BLaER1 treated with 17β-estradiol and CSF1 and Interleukin-3, amounts not matched to agents 10 nM and 100 nM (cell line): ENCODE measurements at regions not wholly inside any gene's neighbourhood (a gene's known extent, or its start where the extent isn't known, plus 50 kb on each side); places are given as distances from the start of the nearest gene placed in this dataset.
"Not testable (repeated sequence)": the region's sequence is repeated elsewhere in the genome, so short reads cannot be mapped to it uniquely, and the experiment has no call there.

Source experiments
- H3K27ac ChIP-seq, 11 experiments: shearing (Covaris generic); formaldehyde crosslinking; 2 replicates each; pipeline ENCODE4 v1.8.1; 2022
- H3K27me3 ChIP-seq, 11 experiments: shearing (Covaris generic); formaldehyde crosslinking; 2 replicates each; pipeline ENCODE4 v1.8.1; 2022
- H3K36me3 ChIP-seq, 11 experiments: shearing (Covaris generic); formaldehyde crosslinking; 2 replicates each; pipeline ENCODE4 v1.8.1; 2022
- H3K4me1 ChIP-seq, 10 experiments: shearing (Covaris generic); formaldehyde crosslinking; 2 replicates each; pipeline ENCODE4 v1.8.1; 2022
- H3K4me2 ChIP-seq, 11 experiments: shearing (Covaris generic); formaldehyde crosslinking; 2 replicates each; pipeline ENCODE4 v1.8.1; 2022
- H3K4me3 ChIP-seq, 10 experiments: shearing (Covaris generic); formaldehyde crosslinking; 2 replicates each; pipeline ENCODE4 v1.8.1; 2022
- H3K9ac ChIP-seq, 11 experiments: shearing (Covaris generic); formaldehyde crosslinking; 2 replicates each; pipeline ENCODE4 v1.8.1; 2022
- H3K9me3 ChIP-seq, 11 experiments: shearing (Covaris generic); formaldehyde crosslinking; replicated peaks in 1 of 11; 2 replicates each; pipeline ENCODE4 v1.8.1; 2022
- H4K20me1 ChIP-seq, 11 experiments: shearing (Covaris generic); formaldehyde crosslinking; 2 replicates each; pipeline ENCODE4 v1.8.1; 2022
- Cebpa-rat ChIP-seq, 11 experiments: shearing (Covaris generic); IDR thresholded peaks; 2 replicates each; pipeline ENCODE4 v1.8.1; 2022

- no peak for TF ChIP-seq Cebpa-rat (IDR thresholded peaks at IDR 0.05)
- H3K27ac ChIP-seq = peak overlapping the region in 1 of 11 experiments; percentile 16; a peak in 1 of 22 replicates
- H3K36me3 ChIP-seq = no peaks in the 10 kb centered on the region
- peaks cover 0 to 12% (median 0%) of the 10 kb centered on the region in 11 experiments; a peak in 2 of 22 replicates for H3K27me3 ChIP-seq
- H3K9ac ChIP-seq = 0 out of 22 replicates have a peak overlapping the region, but pooled peaks of 1 of the 11 experiments have one; percentile 42
- peaks cover 0 to 6% (median 0%) of the 10 kb centered on the region in 11 experiments; a peak in 2 of 22 replicates for H3K9me3 ChIP-seq
- H4K20me1 ChIP-seq = peaks cover 0 to 33% (median 11%) of the 10 kb centered on the region in 11 experiments; a peak in 8 of 22 replicates
- H3K4me3 ChIP-seq = no peak overlapping the region
- H3K4me2 ChIP-seq = peak overlapping the region in 8 of 11 experiments; percentile 81 to 99 (median 92); a peak in 16 of 22 replicates
- H3K4me1 ChIP-seq = peaks cover 54 to 100% (median 100%) of the 10 kb centered on the region in 10 experiments
Measured at GRCh38 chr16:85229869-85230462, 117.7 kb upstream of the CIBAR2 start.

GRCh38 chr16:85230764-85231383, 118.6 kb upstream of the CIBAR2 start:
- H3K36me3 ChIP-seq, H3K4me3 ChIP-seq, H3K9me3 ChIP-seq, H3K9ac ChIP-seq, H3K27ac ChIP-seq: not testable (repeated sequence)
- Histone ChIP-seq H4K20me1 (peaks cover 0 to 33% (median 11%) of the 10 kb centered on the region in 11 experiments; a peak in 8 of 22 replicates), H3K4me1 (peaks cover 55 to 100% (median 100%) of the 10 kb centered on the region in 10 experiments), H3K4me2 (peak overlapping the region in 8 of 11 experiments; percentile 86 to 99 (median 94); a peak in 16 of 22 replicates), H3K27me3 (peaks cover 0 to 12% (median 0%) of the 10 kb centered on the region in 11 experiments; a peak in 3 of 22 replicates)

GRCh38 chr16:85231959-85232358, 119.7 kb upstream of the CIBAR2 start:
- H3K4me3 ChIP-seq = peak overlapping the region in 2 of 10 experiments; percentile 19 to 31; a peak in 2 of 20 replicates
- no peak for TF ChIP-seq Cebpa-rat (IDR thresholded peaks at IDR 0.05)

GRCh38 chr16:85232369-85233142, 120.3 kb upstream of the CIBAR2 start:
- peak overlapping the region in 8 of 11 experiments; percentile 3 to 57 (median 38); a peak in 12 of 22 replicates for H3K9ac ChIP-seq
- H3K4me1 ChIP-seq = peaks cover 51 to 100% (median 96%) of the 10 kb centered on the region in 10 experiments
- H3K4me3 ChIP-seq = peak overlapping the region in 2 of 10 experiments; percentile 19 to 31; a peak in 2 of 20 replicates
- H3K4me2 ChIP-seq = peak overlapping the region; percentile 70 to 99 (median 94)
- H4K20me1 ChIP-seq = peaks cover 0 to 31% (median 7%) of the 10 kb centered on the region in 11 experiments; a peak in 7 of 22 replicates
- H3K9me3 ChIP-seq = no peaks in the 10 kb centered on the region
- H3K36me3 ChIP-seq = no peaks in the 10 kb centered on the region
- no peak for TF ChIP-seq Cebpa-rat (IDR thresholded peaks at IDR 0.05)
- peak overlapping the region in 8 of 11 experiments; percentile 1 to 64 (median 46); a peak in 14 of 22 replicates for H3K27ac ChIP-seq
- H3K27me3 ChIP-seq = peaks cover 0 to 12% (median 0%) of the 10 kb centered on the region in 11 experiments; a peak in 3 of 22 replicates

More at GRCh38 chr16:85231959-85232358, 119.7 kb upstream of the CIBAR2 start:
- H3K9me3 ChIP-seq = no peaks in the 10 kb centered on the region
- peaks cover 0 to 12% (median 0%) of the 10 kb centered on the region in 11 experiments; a peak in 3 of 22 replicates for H3K27me3 ChIP-seq
- H3K36me3 ChIP-seq = no peaks in the 10 kb centered on the region
- peak overlapping the region in 7 of 11 experiments; percentile 3 to 57 (median 47); a peak in 10 of 22 replicates for H3K9ac ChIP-seq
- H3K27ac ChIP-seq = peak overlapping the region in 8 of 11 experiments; percentile 1 to 64 (median 46); a peak in 14 of 22 replicates
- H3K4me1 ChIP-seq = peaks cover 57 to 100% (median 100%) of the 10 kb centered on the region in 10 experiments
- peak overlapping the region; percentile 70 to 99 (median 94) for H3K4me2 ChIP-seq
- peaks cover 0 to 36% (median 11%) of the 10 kb centered on the region in 11 experiments; a peak in 8 of 22 replicates for H4K20me1 ChIP-seq

DNA sequence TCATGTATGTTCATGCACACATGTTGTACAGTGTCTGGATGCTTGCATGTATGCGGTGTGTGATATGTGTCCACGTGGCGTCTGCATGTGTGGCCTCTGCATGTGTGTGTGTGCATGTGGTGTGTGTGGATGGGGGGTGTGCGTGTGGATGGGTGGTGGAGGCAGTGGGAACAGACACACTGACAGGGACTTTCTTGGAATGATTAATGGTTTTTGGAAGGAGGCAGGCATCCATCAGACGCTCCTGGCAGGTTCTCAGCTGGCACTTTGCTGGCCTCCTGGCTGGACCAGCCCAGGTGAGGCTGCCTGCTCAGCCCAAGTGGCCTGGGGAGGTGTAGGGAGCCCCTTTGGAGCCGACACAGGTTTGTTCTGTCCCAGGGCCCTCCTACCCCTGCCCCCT, 121.2 kb upstream of the CIBAR2 start:
- H3K9ac ChIP-seq = no peak overlapping the region
- no peaks in the 10 kb centered on the region for H3K9me3 ChIP-seq
- peaks cover 0 to 19% (median 0%) of the 10 kb centered on the region in 11 experiments; a peak in 6 of 22 replicates for H3K27me3 ChIP-seq
- H3K36me3 ChIP-seq = no peaks in the 10 kb centered on the region
- no peak for TF ChIP-seq Cebpa-rat (IDR thresholded peaks at IDR 0.05)
- peak overlapping the region; percentile 70 to 99 (median 94); a peak in 21 of 22 replicates for H3K4me2 ChIP-seq
- H3K4me3 ChIP-seq = no peak overlapping the region
- H3K27ac ChIP-seq = no peak overlapping the region
- H3K4me1 ChIP-seq = peaks cover 42 to 100% (median 96%) of the 10 kb centered on the region in 10 experiments
- H4K20me1 ChIP-seq = peaks cover 0 to 28% (median 6%) of the 10 kb centered on the region in 11 experiments; a peak in 8 of 22 replicates

- peaks cover 0 to 28% (median 6%) of the 10 kb centered on the region in 11 experiments; a peak in 8 of 22 replicates for H4K20me1 ChIP-seq
- no peaks in the 10 kb centered on the region for H3K36me3 ChIP-seq
- peaks cover 34 to 100% (median 96%) of the 10 kb centered on the region in 10 experiments for H3K4me1 ChIP-seq
- H3K9ac ChIP-seq = 0 out of 22 replicates have a peak overlapping the region, but pooled peaks of 1 of the 11 experiments have one; percentile 23
- H3K9me3 ChIP-seq = no peaks in the 10 kb centered on the region
- peak overlapping the region; percentile 86 to 99 (median 95); a peak in 20 of 22 replicates for H3K4me2 ChIP-seq
- no peak overlapping the region for H3K27ac ChIP-seq
- peaks cover 0 to 18% (median 0%) of the 10 kb centered on the region in 11 experiments; a peak in 6 of 22 replicates for H3K27me3 ChIP-seq
- no peak for TF ChIP-seq Cebpa-rat (IDR thresholded peaks at IDR 0.05)
- no peak overlapping the region for H3K4me3 ChIP-seq
Measured at GRCh38 chr16:85234310-85235204, 122.3 kb upstream of the CIBAR2 start.

- H3K9ac ChIP-seq = peak overlapping the region; percentile 41 to 71 (median 64); a peak in 20 of 22 replicates
- H3K27ac ChIP-seq = peak overlapping the region in 8 of 11 experiments; percentile 7 to 50 (median 29); a peak in 15 of 22 replicates
Measured at GRCh38 chr16:85235991-85236817, 123.9 kb upstream of the CIBAR2 start.

More at GRCh38 chr16:85235991-85236817, 123.9 kb upstream of the CIBAR2 start:
- Histone ChIP-seq H3K4me3 (peak overlapping the region; percentile 43 to 69 (median 54)), H4K20me1 (peaks cover 0 to 28% (median 6%) of the 10 kb centered on the region in 11 experiments; a peak in 9 of 22 replicates), H3K9me3 (no peaks in the 10 kb centered on the region), H3K27me3 (peaks cover 0 to 18% (median 0%) of the 10 kb centered on the region in 11 experiments; a peak in 6 of 22 replicates), H3K4me2 (peak overlapping the region; percentile 86 to 99 (median 95)), H3K4me1 (peaks cover 42 to 100% (median 95%) of the 10 kb centered on the region in 10 experiments), H3K36me3 (no peaks in the 10 kb centered on the region)
- TF ChIP-seq Cebpa-rat (IDR thresholded peaks at IDR 0.05) = no peak
